WTC11 (cell line): ENCODE measurements at regions not wholly inside any gene's neighbourhood (a gene's known extent, or its start where the extent isn't known, plus 50 kb on each side); places are given as distances from the start of the nearest gene placed in this dataset.

ENCODE experiments used
- ESRRA ChIP-seq: sonication (generic); formaldehyde crosslinking; IDR thresholded peaks from 2 replicates; pipeline ENCODE4 v1.8.1; 2022; ENCODE audit warnings: mild to moderate bottlenecking, missing genetic modification reagents, borderline replicate concordance
- GABPB1 ChIP-seq: sonication (generic); formaldehyde crosslinking; IDR thresholded peaks from 2 replicates; pipeline ENCODE4 v1.8.1; 2023; ENCODE audit warnings: mild to moderate bottlenecking, missing genetic modification reagents
- NR2C2 ChIP-seq: sonication (generic); formaldehyde crosslinking; IDR thresholded peaks from 2 replicates; pipeline ENCODE4 v1.8.0; 2022; ENCODE audit warnings: mild to moderate bottlenecking, missing genetic modification reagents
- SMAD3 ChIP-seq: sonication (generic); formaldehyde crosslinking; IDR thresholded peaks from 2 replicates; pipeline ENCODE4 v1.8.0; 2022; ENCODE audit warnings: missing genetic modification reagents, mild to moderate bottlenecking, borderline replicate concordance
- ZNF121 ChIP-seq: sonication (generic); formaldehyde crosslinking; IDR thresholded peaks from 2 replicates; pipeline ENCODE4 v1.8.0; 2023; ENCODE audit warnings: missing genetic modification reagents
- TF ChIP-seq, protein P1 (sequence below): fragments of 200-600 bp; IDR thresholded peaks from 2 replicates; pipeline ENCODE4 v1.8.0; 2022; ENCODE audit warnings: antibody characterized with exemption
- TF ChIP-seq, protein P2 (sequence below): sonication (generic); formaldehyde crosslinking; IDR thresholded peaks from 2 replicates; pipeline ENCODE4 v1.8.0; 2023; ENCODE audit warnings: missing genetic modification reagents, mild to moderate bottlenecking, borderline replicate concordance
- TF ChIP-seq, protein P3 (sequence below): sonication (generic); formaldehyde crosslinking; IDR thresholded peaks from 2 replicates; pipeline ENCODE4 v1.8.0; 2022; ENCODE audit warnings: mild to moderate bottlenecking, missing genetic modification reagents
- TF ChIP-seq, protein P4 (sequence below): fragments of 250-450 bp; sonication (Bioruptor Pico); IDR thresholded peaks from 2 replicates; pipeline ENCODE4 v1.9.0; 2021; ENCODE audit warnings: moderate library complexity, mild to moderate bottlenecking, inconsistent platforms, borderline replicate concordance
- TF ChIP-seq, protein P5 (sequence below): fragments of 250-450 bp; sonication (Bioruptor Pico); IDR thresholded peaks from 2 replicates; pipeline ENCODE4 v1.8.0; 2021; ENCODE audit warnings: mild to moderate bottlenecking

DNA sequence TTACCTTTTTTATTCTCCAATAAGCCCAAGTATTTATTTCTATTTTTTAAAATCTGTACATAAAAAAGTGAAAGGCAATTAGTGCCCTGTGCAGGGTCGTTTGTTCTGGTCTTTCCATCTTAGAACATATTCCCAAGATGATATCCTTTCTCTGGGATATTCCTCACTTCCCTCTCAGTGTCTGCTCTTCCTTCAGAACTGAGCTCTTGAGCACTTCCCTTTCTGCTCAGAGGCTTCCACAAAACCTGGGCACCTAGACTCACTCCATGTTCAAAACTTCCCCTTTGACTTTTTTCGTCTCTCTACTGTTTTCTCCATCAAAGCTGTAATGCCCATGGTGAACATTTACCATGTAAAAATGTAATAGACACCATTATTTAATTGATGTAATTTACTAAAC lies 296.5 kb upstream of the TCF4 start:
- TF ChIP-seq, protein P1, sequence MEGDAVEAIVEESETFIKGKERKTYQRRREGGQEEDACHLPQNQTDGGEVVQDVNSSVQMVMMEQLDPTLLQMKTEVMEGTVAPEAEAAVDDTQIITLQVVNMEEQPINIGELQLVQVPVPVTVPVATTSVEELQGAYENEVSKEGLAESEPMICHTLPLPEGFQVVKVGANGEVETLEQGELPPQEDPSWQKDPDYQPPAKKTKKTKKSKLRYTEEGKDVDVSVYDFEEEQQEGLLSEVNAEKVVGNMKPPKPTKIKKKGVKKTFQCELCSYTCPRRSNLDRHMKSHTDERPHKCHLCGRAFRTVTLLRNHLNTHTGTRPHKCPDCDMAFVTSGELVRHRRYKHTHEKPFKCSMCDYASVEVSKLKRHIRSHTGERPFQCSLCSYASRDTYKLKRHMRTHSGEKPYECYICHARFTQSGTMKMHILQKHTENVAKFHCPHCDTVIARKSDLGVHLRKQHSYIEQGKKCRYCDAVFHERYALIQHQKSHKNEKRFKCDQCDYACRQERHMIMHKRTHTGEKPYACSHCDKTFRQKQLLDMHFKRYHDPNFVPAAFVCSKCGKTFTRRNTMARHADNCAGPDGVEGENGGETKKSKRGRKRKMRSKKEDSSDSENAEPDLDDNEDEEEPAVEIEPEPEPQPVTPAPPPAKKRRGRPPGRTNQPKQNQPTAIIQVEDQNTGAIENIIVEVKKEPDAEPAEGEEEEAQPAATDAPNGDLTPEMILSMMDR: no peak
- TF ChIP-seq, protein P2, sequence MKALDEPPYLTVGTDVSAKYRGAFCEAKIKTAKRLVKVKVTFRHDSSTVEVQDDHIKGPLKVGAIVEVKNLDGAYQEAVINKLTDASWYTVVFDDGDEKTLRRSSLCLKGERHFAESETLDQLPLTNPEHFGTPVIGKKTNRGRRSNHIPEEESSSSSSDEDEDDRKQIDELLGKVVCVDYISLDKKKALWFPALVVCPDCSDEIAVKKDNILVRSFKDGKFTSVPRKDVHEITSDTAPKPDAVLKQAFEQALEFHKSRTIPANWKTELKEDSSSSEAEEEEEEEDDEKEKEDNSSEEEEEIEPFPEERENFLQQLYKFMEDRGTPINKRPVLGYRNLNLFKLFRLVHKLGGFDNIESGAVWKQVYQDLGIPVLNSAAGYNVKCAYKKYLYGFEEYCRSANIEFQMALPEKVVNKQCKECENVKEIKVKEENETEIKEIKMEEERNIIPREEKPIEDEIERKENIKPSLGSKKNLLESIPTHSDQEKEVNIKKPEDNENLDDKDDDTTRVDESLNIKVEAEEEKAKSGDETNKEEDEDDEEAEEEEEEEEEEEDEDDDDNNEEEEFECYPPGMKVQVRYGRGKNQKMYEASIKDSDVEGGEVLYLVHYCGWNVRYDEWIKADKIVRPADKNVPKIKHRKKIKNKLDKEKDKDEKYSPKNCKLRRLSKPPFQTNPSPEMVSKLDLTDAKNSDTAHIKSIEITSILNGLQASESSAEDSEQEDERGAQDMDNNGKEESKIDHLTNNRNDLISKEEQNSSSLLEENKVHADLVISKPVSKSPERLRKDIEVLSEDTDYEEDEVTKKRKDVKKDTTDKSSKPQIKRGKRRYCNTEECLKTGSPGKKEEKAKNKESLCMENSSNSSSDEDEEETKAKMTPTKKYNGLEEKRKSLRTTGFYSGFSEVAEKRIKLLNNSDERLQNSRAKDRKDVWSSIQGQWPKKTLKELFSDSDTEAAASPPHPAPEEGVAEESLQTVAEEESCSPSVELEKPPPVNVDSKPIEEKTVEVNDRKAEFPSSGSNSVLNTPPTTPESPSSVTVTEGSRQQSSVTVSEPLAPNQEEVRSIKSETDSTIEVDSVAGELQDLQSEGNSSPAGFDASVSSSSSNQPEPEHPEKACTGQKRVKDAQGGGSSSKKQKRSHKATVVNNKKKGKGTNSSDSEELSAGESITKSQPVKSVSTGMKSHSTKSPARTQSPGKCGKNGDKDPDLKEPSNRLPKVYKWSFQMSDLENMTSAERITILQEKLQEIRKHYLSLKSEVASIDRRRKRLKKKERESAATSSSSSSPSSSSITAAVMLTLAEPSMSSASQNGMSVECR (CRISPR knock-in tag): no peak
- TF ChIP-seq NR2C2 (CRISPR knock-in tag) (no peak), ESRRA (CRISPR knock-in tag) (no peak), GABPB1 (no peak), ZNF121 (no peak), SMAD3 (CRISPR knock-in tag) (no peak)
- TF ChIP-seq, protein P3, sequence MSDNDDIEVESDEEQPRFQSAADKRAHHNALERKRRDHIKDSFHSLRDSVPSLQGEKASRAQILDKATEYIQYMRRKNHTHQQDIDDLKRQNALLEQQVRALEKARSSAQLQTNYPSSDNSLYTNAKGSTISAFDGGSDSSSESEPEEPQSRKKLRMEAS (CRISPR knock-in tag): no peak
- TF ChIP-seq, protein P4, sequence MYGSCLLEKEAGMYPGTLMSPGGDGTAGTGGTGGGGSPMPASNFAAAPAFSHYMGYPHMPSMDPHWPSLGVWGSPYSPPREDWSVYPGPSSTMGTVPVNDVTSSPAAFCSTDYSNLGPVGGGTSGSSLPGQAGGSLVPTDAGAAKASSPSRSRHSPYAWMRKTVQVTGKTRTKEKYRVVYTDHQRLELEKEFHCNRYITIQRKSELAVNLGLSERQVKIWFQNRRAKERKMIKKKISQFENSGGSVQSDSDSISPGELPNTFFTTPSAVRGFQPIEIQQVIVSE (CRISPR knock-in tag): no peak
- TF ChIP-seq, protein P5, sequence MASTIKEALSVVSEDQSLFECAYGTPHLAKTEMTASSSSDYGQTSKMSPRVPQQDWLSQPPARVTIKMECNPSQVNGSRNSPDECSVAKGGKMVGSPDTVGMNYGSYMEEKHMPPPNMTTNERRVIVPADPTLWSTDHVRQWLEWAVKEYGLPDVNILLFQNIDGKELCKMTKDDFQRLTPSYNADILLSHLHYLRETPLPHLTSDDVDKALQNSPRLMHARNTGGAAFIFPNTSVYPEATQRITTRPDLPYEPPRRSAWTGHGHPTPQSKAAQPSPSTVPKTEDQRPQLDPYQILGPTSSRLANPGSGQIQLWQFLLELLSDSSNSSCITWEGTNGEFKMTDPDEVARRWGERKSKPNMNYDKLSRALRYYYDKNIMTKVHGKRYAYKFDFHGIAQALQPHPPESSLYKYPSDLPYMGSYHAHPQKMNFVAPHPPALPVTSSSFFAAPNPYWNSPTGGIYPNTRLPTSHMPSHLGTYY (CRISPR knock-in tag): no peak
